ENCODE measurements at regions not wholly inside any gene's neighbourhood (a gene's known extent, or its start where the extent isn't known, plus 50 kb on each side); places are given as distances from the start of the nearest gene placed in this dataset.
"Not testable (repeated sequence)": the region's sequence is repeated elsewhere in the genome, so short reads cannot be mapped to it uniquely, and the experiment has no call there.

DNA sequence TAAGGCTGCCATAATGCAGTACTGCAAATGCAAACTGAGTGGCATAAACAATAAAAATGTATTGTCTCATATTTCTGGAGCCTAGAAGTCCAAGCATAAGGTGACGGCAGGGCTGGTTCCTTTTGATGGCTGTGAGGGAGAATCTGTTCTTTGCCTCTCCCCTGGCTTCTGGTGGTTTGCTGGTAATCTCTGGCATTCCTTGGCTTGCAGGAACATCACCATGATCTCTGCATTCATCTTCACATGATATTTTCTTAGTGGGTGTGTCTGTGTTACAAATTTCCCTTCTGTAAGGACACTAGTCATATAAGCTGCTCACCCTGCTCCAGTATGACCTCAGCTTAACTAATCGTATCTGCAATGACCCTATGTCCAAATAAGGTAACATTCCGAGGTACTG is 1104.2 kb upstream of the CITED2 start:
- DNase-seq = no peak

DNA sequence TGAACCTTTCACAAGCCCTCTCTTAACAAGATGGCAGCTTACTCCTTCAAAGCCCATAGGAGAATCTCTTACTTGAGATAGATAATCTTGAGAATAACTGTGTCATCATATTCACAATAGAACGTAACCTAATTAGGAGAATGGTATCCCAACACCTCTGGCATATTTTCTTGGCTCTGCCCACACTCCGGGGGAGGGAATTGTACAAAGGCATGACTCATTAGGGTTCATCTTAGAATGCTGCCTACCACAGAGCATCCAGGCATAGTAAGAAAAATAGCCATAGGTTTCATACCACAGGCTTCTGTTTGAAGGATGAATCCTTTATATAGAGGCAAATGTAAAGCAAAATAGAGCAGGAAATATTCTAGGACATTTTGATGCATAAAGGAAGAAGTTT is 1100.6 kb upstream of the CITED2 start:
- no peak for DNase-seq

DNA sequence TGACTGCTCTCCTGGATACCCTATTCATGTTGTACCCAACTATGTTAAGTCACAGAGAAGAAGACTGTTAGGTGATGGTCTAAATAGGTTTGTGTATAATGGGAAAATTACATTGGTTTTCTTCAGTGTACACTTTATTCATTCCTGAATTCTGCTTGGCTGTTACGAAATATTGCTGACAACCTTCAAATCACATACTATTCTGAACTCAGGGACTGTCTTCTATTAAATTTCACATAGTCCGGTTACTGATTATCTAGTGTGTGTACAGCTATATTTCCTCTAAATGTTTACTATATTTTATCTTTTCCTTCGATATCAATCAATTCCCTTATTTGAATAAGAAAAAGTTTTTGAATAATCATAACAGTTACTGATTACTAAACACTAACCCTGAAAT is 1090.3 kb upstream of the CITED2 start:
- no peak for DNase-seq

DNA sequence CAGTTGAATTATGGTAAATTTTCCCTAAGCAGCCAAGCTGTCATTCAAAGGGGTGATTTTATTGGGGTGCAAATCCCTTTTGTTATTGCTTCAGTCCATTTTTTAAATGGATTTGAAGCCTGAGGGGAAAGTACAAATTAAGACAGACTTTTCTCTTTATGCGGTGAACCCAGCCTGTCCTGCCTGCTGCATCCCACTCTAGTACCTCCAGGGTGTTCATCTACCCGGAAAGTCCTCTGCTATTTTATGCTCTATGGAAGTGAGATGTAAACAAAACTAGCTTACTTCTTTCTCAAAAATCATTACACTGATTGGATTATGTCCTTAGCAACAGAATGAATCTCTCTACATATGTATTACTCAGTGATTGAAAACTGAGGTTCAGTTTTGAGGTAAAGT is 1088.9 kb upstream of the CITED2 start:
- no peak for DNase-seq

DNA sequence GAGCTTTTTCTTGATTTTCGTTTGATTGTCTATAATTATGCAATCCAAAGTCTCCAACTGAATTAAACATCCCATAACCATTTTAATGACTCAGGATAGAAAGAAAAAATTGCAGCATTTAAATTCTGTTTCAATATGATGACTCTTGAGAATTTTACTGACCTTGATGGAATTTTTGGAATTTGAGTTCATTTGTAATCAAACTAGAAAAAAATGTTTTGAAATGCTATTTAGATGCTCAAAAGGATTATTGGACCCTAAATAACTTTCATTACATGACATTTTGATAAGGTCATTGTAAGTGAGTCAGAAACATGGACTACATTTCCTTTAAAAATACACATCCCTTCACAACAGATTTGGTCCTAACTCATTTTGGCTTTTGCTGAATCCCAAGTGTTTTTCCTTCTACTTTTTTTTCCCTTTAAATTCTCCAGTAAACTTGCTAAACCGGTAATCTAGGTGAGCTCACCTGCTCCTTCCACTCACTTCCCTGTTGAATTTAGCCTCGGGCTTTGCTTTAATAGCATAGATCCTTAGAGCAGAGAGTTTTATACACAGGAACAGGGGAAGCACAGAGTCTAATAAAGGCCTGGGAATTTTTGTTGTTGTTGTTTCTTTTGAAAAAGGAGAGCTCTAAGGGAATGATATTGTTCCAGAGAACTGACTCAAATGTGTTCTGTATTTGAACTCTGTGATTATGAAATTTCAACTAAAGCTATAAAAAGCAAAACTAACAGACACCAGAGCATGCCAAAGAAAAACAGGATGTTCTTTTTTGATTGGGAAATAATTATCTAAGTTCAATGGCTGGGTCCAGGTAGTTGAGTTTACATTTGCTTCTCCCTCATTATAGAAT is 1088.2 kb upstream of the CITED2 start:
- DNase-seq = no peak

DNA sequence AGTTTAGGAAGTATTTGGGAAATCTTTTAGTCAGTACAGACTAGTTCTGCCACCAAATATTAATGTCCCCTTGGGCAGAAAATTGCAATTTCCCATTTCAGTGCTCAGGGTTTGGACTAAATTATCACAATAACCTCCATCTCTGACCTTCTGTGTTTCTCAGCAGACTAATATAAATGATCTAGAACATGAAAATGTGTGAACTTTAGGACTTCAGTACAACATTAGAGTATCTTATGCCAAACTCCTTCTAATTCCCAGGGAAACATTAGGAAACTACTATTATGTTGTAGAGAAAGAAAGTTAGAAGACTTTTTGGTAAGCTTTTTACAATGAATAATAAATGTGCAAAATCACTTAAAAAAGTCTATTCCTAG is 1087.6 kb upstream of the CITED2 start:
- no peak for DNase-seq

DNA sequence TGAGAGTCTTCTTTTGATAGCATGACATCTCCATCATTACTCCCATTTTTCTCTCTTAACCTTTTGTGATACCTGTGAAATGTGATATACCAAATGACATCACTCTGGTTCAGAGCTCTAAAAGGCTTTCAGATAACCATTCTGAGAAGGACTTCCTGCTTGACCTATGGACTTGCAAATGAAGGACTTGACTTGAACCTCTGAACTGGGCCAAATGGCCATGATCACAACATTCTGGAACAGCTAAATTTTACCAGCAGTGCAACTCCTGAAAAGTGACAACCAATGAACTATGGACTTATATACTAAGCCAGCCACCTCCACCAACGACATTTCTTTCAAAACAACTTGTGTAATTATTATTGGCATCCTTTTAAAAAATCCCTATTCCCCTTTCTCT is 1085.8 kb upstream of the CITED2 start:
- no peak for DNase-seq

DNA sequence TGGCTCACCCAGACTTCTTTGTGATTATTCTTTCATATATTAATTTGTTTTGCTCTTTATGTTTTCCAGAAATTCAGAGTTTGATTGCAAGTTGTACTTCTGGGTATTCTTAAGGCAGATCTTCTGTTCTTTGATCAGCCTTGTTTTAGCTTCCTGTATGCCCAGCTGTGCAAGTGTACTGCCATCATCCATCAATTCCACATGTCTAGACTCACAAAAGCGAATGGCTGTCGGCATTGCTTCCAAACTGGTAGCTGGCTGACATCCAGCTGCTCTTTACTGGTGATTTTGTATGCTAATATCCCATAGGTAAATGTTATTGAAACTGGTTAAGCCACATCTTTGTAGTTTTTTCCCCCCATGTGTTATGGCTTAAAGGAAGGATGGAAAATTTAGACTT is 1084.8 kb upstream of the CITED2 start:
- DNase-seq = no peak

DNA sequence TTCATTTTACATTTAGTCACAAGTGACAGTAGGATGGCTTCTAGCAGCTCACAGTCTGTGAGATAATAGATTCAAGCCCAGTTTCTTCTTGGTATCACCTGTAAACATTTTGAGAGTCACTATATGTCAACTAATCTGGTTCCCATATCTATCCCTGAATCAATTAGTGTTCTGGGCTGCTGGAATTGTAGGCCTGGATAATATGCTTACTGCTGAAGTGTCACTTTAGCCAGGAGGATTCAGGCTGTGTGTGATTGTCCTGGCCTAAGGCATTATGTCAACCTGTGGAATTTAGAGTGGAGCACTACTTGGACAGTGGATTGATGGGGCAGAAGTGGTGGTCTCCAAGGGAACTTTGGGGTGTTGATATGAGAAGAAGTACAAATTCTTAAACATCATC is 1071.8 kb upstream of the CITED2 start:
- no peak for DNase-seq

DNA sequence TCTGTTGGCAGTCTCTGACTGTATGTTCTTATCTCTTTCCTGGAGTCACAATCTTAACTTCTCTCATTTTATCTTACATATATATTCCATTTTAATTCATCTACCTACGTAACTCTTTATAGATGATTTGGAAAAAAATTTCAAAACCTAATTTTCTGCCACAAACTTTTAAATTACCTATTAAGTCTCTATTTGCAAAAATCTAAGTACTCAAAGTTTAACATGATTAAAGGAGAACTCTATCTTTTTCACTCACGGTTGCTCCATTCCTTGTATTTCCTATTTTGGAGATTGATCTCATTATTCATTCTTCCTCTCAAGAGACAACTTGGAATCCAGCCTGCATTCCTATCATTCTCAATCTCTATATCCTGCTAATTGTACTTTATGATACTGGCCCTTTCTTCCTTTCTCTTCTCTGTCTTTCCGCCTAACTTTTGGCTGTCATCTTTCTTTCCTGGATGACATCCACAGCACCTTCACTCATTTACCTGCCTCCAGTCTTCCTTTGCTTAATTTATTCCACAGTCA is 1071.1 kb upstream of the CITED2 start:
- DNase-seq = no peak

DNA sequence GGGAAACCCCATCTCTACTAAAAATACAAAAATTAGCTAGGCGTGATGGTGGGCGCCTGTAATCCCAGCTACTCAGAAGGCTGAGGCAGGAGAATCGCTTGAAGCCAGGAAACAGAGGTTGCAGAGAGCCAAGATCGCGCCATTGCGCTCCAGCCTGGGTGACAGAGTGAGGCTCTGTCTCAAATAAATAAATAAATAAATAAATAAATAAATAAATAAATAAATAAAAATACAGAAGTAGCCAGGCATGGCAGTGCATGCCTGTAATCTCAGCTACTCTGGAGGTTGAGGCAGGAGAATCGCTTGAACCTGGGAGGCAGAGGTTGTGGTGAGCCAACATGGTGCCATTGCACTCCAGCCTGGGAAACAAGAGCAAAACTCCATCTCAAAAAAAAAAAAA is 1068.7 kb upstream of the CITED2 start:
- not testable (repeated sequence) for DNase-seq

DNA sequence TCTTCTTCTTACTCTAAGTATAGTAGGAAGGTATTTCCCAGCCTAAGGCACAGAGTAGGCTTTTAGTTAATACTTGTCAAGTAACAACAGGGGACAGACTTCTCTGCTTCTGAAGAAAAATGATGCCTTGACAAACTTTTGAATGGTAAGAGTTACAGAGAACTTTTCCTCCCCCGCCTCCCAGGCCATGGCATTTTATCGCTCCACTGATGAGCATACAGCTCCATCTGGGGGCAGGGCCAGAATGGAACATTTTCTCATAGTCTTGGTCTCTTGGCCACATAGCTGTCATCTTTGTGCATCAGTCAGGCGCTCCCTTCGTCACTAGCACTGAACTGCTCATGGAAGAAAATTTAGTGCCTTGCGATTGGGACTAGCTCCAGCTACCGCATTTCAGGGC is 1066.8 kb upstream of the CITED2 start:
- DNase-seq = no peak

DNA sequence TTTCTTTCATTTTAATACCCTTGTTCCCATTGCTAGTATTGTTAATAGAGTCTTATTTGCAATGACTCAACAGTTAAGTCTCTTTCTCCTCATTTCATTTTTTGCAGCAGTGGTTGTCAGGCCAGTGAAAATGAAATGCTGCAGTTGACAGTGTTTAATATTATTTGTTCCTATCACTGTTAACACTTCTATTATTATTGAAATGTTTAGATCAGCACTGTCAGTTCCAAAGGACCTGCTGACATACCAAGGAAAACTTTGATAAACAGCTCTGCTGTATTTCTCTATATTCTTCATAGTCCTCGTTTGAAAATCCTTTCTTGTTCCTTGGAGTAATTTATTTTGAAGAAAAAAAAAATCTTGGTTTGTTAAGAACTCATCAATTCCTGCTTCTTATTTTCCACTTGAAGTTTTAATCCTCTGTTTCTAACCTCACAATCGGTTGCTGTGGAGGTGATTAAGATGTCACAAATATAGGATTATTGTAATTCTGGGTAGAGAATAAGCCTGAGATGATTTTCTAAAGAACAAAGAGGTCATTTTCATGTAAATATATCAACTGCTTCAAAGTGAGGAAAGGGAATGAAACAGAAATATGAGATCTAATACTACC is 1065.9 kb upstream of the CITED2 start:
- DNase-seq = no peak

DNA sequence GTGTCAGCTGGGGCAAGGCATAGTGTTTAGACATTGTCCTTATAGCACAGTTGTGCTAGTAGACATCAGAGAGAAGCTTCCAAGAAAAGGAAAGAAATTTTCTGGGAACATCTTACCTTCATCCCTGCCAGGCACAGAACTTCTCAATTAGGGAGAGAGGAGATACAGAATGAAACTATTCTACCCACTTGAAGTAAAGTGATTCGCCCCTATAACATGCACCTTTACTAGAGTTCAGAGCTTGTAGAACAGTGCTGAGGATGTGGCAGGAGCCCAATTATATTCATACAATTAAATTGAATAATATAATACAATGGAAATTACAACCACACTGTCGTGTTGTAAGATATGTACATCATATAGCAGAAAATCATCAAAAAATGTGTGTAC is 1063.9 kb upstream of the CITED2 start:
- no peak for DNase-seq

DNA sequence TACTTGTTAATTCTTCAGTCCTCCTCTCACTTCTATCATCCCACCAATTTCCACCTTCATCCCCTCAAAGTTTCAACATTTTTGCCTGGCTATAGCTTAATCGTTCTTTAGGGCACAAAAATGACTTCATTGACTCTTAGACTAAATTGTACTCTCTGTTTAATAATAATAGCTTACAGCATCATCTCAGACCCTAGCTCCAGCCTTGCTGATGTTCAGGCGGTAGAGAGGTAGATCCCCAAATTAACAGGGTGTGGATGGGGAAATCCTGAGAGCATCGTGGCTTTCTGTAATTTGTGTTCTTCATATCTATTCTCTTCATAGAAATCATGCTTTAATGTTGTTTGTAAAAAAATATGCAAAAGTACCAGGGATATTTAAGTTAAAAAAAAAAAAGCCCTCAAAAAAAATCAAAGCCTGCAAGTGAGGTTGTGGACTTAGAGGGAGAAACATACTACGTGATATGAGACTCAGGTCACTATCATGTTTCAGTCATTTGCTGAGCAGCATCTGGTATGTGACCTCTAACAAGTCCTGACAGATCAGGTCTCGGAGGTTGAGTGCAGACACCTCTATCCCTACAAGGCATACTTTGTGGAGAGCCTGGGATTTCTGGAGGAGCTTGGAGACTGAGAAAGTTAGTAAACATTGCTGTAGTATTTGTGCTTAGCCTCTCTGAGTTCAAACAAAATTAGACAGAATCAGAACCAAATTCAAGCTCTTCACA is 1063.3 kb upstream of the CITED2 start:
- no peak for DNase-seq

DNA sequence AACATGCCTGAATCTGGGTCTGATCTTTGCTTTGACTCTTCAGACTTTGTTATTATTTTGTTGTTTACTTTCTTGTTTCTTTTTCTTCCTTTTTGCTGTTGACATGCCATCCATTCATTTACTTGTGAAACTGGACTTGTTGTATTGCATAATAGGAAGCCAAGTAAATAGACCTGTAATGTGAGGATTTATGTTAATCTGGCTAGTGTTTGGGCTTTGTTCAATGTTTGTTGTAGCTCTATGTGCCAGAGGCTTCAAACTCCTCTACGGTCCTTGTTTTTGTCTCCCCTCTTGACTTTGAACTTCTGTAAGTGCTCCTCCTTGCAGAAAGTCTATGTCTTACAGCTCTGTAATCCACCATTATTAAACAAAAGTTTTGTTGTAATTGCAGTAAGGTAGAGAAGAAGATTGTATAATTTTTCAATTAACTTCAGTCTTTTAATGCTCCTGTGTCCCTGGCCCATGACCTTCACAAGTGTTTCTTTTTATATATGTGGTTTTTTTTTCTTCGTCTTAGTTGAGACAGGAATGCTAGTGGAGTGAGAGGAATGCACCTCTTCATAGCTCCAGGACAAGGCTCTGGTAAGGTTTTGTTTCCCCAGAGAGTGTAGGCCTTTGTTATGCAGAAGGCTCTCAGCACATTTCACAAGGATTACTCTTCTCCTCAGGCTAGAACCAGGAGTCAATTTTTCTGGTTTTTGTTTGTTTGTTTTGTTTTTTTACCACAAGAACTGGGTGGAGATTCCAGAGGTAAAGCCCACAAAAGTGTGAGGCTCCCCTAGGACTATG is 1061.8 kb upstream of the CITED2 start:
- no peak for DNase-seq

DNA sequence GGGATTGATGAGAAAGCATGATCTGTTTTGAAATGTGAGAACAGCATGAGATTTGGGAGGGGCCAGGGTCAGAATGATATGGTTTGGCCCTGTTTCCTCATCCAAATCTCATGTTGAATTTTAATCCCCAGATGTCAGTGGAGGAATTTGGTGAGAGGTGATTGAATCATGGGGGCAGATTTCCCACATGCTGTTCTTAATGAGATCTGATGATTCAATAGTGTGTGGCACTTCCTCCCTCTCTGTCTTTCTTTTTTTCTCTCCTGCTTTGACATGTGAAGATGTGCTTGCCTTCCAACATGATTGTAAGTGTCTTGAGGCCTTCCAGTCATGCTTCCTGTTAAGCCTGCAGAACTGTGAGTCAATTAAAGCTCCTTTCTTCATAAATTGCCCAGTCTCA is 1060.3 kb upstream of the CITED2 start:
- no peak for DNase-seq

DNA sequence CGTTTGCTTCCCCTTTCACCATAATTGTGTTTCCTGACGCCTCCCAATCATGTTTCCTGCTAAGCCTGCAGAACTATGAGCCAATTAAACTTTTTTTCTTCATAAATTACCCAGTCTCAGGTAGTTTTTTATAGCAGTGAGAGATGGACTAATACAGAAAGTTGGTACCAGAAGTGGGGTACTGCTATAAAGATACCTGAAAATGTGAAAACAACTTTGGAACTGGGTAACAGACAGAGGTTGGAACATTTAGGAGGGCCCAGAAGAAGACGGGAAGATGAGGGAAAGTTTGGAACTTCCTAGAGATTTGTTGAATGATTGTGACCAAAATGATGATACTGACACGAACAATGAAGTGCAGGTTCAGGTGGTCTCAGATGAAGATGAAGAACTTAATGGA is 1058.6 kb upstream of the CITED2 start:
- no peak for DNase-seq

DNA sequence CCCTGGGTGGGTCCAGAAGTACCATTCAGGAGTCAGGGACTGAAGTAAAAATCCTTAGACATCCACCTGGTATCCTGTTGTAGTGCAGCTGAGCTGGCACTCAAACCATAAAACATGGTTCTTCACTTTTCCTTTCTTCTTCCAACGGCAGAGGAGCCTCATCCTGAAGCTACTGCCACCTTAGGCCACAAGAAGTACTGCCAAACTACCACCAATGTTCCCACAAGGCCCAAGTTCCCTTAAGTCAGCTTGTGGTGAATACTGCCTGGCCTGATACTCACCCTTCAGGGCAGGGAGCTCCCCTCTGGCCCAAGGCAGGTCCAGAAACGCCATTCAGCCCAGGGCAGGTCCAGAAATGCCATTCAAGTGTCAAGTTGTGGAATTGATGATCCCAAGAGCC is 1053.4 kb upstream of the CITED2 start:
- DNase-seq = no peak

DNA sequence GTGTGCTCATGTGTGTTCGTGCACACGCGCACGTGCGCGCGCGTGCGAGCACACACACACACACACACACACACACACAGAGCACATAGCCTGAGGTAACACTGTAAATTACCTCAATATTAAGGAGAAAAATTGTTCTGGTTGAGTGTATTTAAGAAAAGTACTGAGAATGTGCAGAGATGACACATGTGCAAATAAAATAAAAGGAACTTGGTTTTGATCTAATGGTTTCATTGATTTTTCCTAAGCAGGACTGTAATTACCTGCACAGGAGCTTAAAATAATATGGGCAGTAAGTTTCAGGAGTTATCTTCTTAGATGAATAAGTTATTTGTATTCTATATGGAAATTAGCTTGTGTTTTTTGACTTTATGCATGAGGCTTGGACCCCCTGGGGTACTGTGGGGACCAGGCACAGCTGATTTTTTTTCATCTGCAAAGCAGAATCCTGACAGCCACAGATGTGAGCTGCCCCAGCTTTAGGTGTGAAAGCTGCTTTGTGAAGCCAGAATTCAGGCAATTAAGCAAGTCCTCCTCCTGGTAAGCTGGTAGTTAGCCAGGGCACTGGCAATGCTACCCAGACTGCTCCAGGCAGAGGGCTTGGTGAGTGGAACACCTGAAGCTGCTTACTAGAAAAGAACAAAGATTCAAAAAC is 1040.6 kb upstream of the CITED2 start:
- DNase-seq = no peak

DNA sequence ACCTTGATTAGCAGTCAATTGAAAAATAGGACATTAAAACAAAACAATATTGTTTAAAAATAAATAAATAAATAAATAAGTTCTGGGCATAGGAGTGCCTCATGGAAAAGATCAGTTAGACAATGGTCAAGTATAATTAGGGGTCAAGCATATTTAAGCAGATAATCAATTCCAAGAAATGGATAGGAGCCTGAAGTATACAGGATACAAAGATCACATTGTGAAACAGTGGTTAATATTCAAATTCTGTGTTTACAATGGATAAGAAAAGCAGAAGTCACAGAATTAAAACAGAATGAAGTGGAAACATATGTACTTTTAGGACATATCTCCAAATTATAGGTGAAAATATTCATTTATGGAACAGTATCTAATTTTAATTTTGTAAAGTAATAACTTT is 1028.6 kb upstream of the CITED2 start:
- no peak for DNase-seq

DNA sequence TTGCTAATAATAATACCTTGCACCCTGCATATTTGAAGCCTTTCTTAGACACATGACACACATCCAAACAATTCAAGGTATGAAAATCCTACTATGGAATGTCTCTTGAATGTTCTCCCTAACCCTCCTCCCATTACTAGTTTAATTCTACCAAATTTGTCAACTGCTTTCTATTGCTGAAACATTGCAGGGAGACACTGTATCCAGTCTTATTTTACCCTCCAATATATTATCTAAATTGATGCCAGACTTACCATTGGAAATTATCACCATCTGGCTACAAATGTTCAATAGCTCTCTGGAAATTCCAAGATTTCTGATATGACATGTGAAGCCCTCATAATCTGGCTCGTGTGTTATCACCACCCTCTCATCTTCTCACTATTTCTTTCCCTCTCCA is 1027.3 kb upstream of the CITED2 start:
- DNase-seq = no peak

DNA sequence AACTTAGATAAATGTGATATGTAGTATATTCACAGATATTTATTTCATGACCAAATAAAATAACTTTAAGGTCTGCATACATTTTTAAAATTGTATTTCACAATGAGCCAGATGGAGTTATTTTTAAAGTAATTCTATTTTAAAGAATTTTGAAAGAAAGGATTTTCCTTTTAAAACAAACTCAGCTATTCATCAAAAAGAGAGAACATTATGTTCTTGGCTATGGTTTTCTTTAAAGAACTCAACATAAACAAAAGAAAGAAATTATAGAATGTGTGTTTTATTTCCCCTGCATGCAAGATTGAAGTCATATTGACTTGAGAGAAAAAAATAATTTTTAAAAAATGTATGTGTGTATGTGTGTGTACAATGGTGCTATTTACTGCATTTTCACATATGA is 1023.6 kb upstream of the CITED2 start:
- no peak for DNase-seq
